ENCODE measurements at regions not wholly inside any gene's neighbourhood (a gene's known extent, or its start where the extent isn't known, plus 50 kb on each side); places are given as distances from the start of the nearest gene placed in this dataset.
"Not testable (repeated sequence)": the region's sequence is repeated elsewhere in the genome, so short reads cannot be mapped to it uniquely, and the experiment has no call there.

- ChIA-PET POLR2A (no interaction called here), CTCF (interaction anchor here (0.9 to 1.1 kb wide), 2 partner anchors 17 to 140 kb away, joined by 4 read pairs; no protein-coding TSS in a partner anchor)
- ATAC-seq: no peak
- no peak for DNase-seq
- Mint-ChIP-seq H3K36me3 (ENCODE audit: low read depth) (peaks cover 23% of the 10 kb centered on the region), H3K4me1 (ENCODE audit: low read depth) (peaks cover 25% of the 10 kb centered on the region), H3K4me3 (no peak overlapping the region), H3K9me3 (ENCODE audit: insufficient read depth) (peaks cover 15% of the 10 kb centered on the region), H3K27ac (no peak overlapping the region), H3K27me3 (ENCODE audit: low read depth) (no peaks in the 10 kb centered on the region)
Measured at GRCh38 chr6:130558131-130558530, 192.3 kb downstream of the TMEM200A start.

- H3K27ac Mint-ChIP-seq: no peak overlapping the region
- no peak overlapping the region for H3K4me3 Mint-ChIP-seq
- ChIA-PET POLR2A (no interaction called here), CTCF (no interaction called here)
- H3K9me3 Mint-ChIP-seq (ENCODE audit: insufficient read depth): peaks cover 10% of the 10 kb centered on the region
- no peak for ATAC-seq
- peaks cover 20% of the 10 kb centered on the region for H3K36me3 Mint-ChIP-seq (ENCODE audit: low read depth)
- H3K4me1 Mint-ChIP-seq (ENCODE audit: low read depth): peaks cover 25% of the 10 kb centered on the region
- H3K27me3 Mint-ChIP-seq (ENCODE audit: low read depth): no peaks in the 10 kb centered on the region
- no peak for DNase-seq
Measured at GRCh38 chr6:130559166-130559565, 193.3 kb downstream of the TMEM200A start.

- Mint-ChIP-seq H3K27me3 (ENCODE audit: low read depth) (no peaks in the 10 kb centered on the region), H3K36me3 (ENCODE audit: low read depth) (peaks cover 19% of the 10 kb centered on the region), H3K4me3 (no peak overlapping the region), H3K27ac (no peak overlapping the region), H3K4me1 (ENCODE audit: low read depth) (peaks cover 25% of the 10 kb centered on the region), H3K9me3 (ENCODE audit: insufficient read depth) (peaks cover 10% of the 10 kb centered on the region)
- no peak for ATAC-seq
- no peak for DNase-seq
- ChIA-PET POLR2A (no interaction called here), CTCF (no interaction called here)
Measured at GRCh38 chr6:130560231-130560630, 194.4 kb downstream of the TMEM200A start.

- H3K27ac Mint-ChIP-seq; H3K27me3 Mint-ChIP-seq (ENCODE audit: low read depth); H3K4me3 Mint-ChIP-seq; POLR2A ChIA-PET; DNase-seq; CTCF ChIA-PET; ATAC-seq: not testable (repeated sequence)
- H3K4me1 Mint-ChIP-seq (ENCODE audit: low read depth): peaks cover 25% of the 10 kb centered on the region
- H3K9me3 Mint-ChIP-seq (ENCODE audit: insufficient read depth): peaks cover 10% of the 10 kb centered on the region
- peaks cover 20% of the 10 kb centered on the region for H3K36me3 Mint-ChIP-seq (ENCODE audit: low read depth)
Measured at GRCh38 chr6:130561159-130561558, 195.3 kb downstream of the TMEM200A start.

- H3K4me1 Mint-ChIP-seq (ENCODE audit: low read depth): peaks cover 13% of the 10 kb centered on the region
- DNase-seq: no peak
- CTCF ChIA-PET: no interaction called here
- H3K4me3 Mint-ChIP-seq: no peak overlapping the region
- H3K27me3 Mint-ChIP-seq (ENCODE audit: low read depth): no peaks in the 10 kb centered on the region
- H3K36me3 Mint-ChIP-seq (ENCODE audit: low read depth): peaks cover 34% of the 10 kb centered on the region
- no peak for ATAC-seq
- POLR2A ChIA-PET: no interaction called here
- peaks cover 16% of the 10 kb centered on the region for H3K9me3 Mint-ChIP-seq (ENCODE audit: insufficient read depth)
- no peak overlapping the region for H3K27ac Mint-ChIP-seq
Measured at GRCh38 chr6:130565696-130566095, 199.9 kb downstream of the TMEM200A start.

- peaks cover 54% of the 10 kb centered on the region for H3K4me1 Mint-ChIP-seq (ENCODE audit: low read depth)
- DNase-seq (no peak), ATAC-seq (no peak)
- H3K27ac Mint-ChIP-seq: no peak overlapping the region
- ChIA-PET CTCF (no interaction called here), POLR2A (no interaction called here)
- H3K36me3 Mint-ChIP-seq (ENCODE audit: low read depth): peaks cover 78% of the 10 kb centered on the region
- no peak overlapping the region for H3K4me3 Mint-ChIP-seq
- no peaks in the 10 kb centered on the region for H3K27me3 Mint-ChIP-seq (ENCODE audit: low read depth)
- H3K9me3 Mint-ChIP-seq (ENCODE audit: insufficient read depth): peaks cover 35% of the 10 kb centered on the region
Measured at GRCh38 chr6:130574146-130574545, 208.3 kb downstream of the TMEM200A start.

GRCh38 chr6:130575557-130575956 is 209.7 kb downstream of the TMEM200A start:
- peaks cover 74% of the 10 kb centered on the region for H3K36me3 Mint-ChIP-seq (ENCODE audit: low read depth)
- ChIA-PET POLR2A (interaction anchor here (0.6 to 3.4 kb wide), 4 partner anchors 10 to 120 kb away, joined by 3 to 18 read pairs (median 4); no protein-coding TSS in a partner anchor), CTCF (interaction anchor here (0.6 to 2.3 kb wide), 11 partner anchors 15 to 251 kb away, joined by 3 to 12 read pairs (median 4); no protein-coding TSS in a partner anchor)
- peak overlapping the region; percentile 62 for H3K4me3 Mint-ChIP-seq
- H3K4me1 Mint-ChIP-seq (ENCODE audit: low read depth): peaks cover 54% of the 10 kb centered on the region
- H3K27ac Mint-ChIP-seq: peak overlapping the region; percentile 92
- DNase-seq: no peak
- peaks cover 35% of the 10 kb centered on the region for H3K9me3 Mint-ChIP-seq (ENCODE audit: insufficient read depth)
- ATAC-seq: peak; percentile 38
- H3K27me3 Mint-ChIP-seq (ENCODE audit: low read depth): no peaks in the 10 kb centered on the region

- Mint-ChIP-seq H3K4me3 (peak overlapping the region; percentile 62), H3K9me3 (ENCODE audit: insufficient read depth) (peaks cover 35% of the 10 kb centered on the region), H3K36me3 (ENCODE audit: low read depth) (peaks cover 72% of the 10 kb centered on the region), H3K4me1 (ENCODE audit: low read depth) (peaks cover 54% of the 10 kb centered on the region), H3K27ac (peak overlapping the region; percentile 92), H3K27me3 (ENCODE audit: low read depth) (no peaks in the 10 kb centered on the region)
- POLR2A ChIA-PET: interaction anchor here (0.6 to 3.4 kb wide), 3 partner anchors 10 to 64 kb away, joined by 3 to 18 read pairs (median 6); no protein-coding TSS in a partner anchor
- DNase-seq (peak; percentile 90), ATAC-seq (peak; percentile 95)
- CTCF ChIA-PET: interaction anchor here (0.6 to 2.3 kb wide), 12 partner anchors 15 to 252 kb away, joined by 3 to 12 read pairs (median 4); no protein-coding TSS in a partner anchor
Measured at GRCh38 chr6:130575971-130576370, 210.2 kb downstream of the TMEM200A start.

- CTCF ChIA-PET: interaction anchor here (0.7 to 2.3 kb wide), 5 partner anchors 8 to 121 kb away, joined by 3 to 12 read pairs (median 3); no protein-coding TSS in a partner anchor
- DNase-seq (peak; percentile 49), ATAC-seq (no peak)
- POLR2A ChIA-PET: interaction anchor here (0.9 to 3.4 kb wide), 3 partner anchors 8 to 63 kb away, joined by 4 to 18 read pairs (median 6); no protein-coding TSS in a partner anchor
- peak overlapping the region; percentile 97 for H3K27ac Mint-ChIP-seq
- H3K27me3 Mint-ChIP-seq (ENCODE audit: low read depth): no peaks in the 10 kb centered on the region
- H3K9me3 Mint-ChIP-seq (ENCODE audit: insufficient read depth): peaks cover 29% of the 10 kb centered on the region
- peaks cover 54% of the 10 kb centered on the region for H3K4me1 Mint-ChIP-seq (ENCODE audit: low read depth)
- peak overlapping the region; percentile 28 for H3K4me3 Mint-ChIP-seq
- peaks cover 64% of the 10 kb centered on the region for H3K36me3 Mint-ChIP-seq (ENCODE audit: low read depth)
Measured at GRCh38 chr6:130577178-130577919, 211.5 kb downstream of the TMEM200A start.

GRCh38 chr6:130578713-130579112 is 212.9 kb downstream of the TMEM200A start:
- H3K9me3 Mint-ChIP-seq (ENCODE audit: insufficient read depth): peaks cover 29% of the 10 kb centered on the region
- no peak for ATAC-seq
- no peak for DNase-seq
- H3K4me3 Mint-ChIP-seq: no peak overlapping the region
- POLR2A ChIA-PET: no interaction called here
- no peaks in the 10 kb centered on the region for H3K27me3 Mint-ChIP-seq (ENCODE audit: low read depth)
- CTCF ChIA-PET: no interaction called here
- H3K27ac Mint-ChIP-seq: no peak overlapping the region
- H3K4me1 Mint-ChIP-seq (ENCODE audit: low read depth): peaks cover 46% of the 10 kb centered on the region
- peaks cover 54% of the 10 kb centered on the region for H3K36me3 Mint-ChIP-seq (ENCODE audit: low read depth)

- Mint-ChIP-seq H3K4me3 (no peak overlapping the region), H3K4me1 (ENCODE audit: low read depth) (peaks cover 12% of the 10 kb centered on the region), H3K36me3 (ENCODE audit: low read depth) (peaks cover 23% of the 10 kb centered on the region), H3K9me3 (ENCODE audit: insufficient read depth) (peaks cover 19% of the 10 kb centered on the region), H3K27ac (no peak overlapping the region), H3K27me3 (ENCODE audit: low read depth) (no peaks in the 10 kb centered on the region)
- ATAC-seq (no peak), DNase-seq (no peak)
- ChIA-PET CTCF (no interaction called here), POLR2A (no interaction called here)
Measured at GRCh38 chr6:130583268-130583667, 217.5 kb downstream of the TMEM200A start.

- Mint-ChIP-seq H3K9me3 (ENCODE audit: insufficient read depth) (peaks cover 8% of the 10 kb centered on the region), H3K27me3 (ENCODE audit: low read depth) (no peaks in the 10 kb centered on the region), H3K4me3 (peak overlapping the region; percentile 2), H3K27ac (peak overlapping the region; percentile 27), H3K4me1 (ENCODE audit: low read depth) (peaks cover 9% of the 10 kb centered on the region), H3K36me3 (ENCODE audit: low read depth) (peaks cover 11% of the 10 kb centered on the region)
- POLR2A ChIA-PET: interaction anchor here (0.7 to 1.8 kb wide), 2 partner anchors 9 to 442 kb away, joined by 3 to 6 read pairs; no protein-coding TSS in a partner anchor
- CTCF ChIA-PET: interaction anchor here (0.9 to 1.2 kb wide), 2 partner anchors 8 to 9 kb away, joined by 3 to 4 read pairs; no protein-coding TSS in a partner anchor
- ATAC-seq (no peak), DNase-seq (no peak)
Measured at GRCh38 chr6:130585587-130585986, 219.8 kb downstream of the TMEM200A start.
